HEK293 (cell line): ENCODE measurements at regions not wholly inside any gene's neighbourhood (a gene's known extent, or its start where the extent isn't known, plus 50 kb on each side); places are given as distances from the start of the nearest gene placed in this dataset.

Experiments used
- CTCF ChIA-PET: fragments of 350-600 bp; formaldehyde crosslinking; extraction: SDS; loops from one replicate; lab custom pipeline; 2021; ENCODE audit warnings: antibody characterized with exemption; lab: Yijun Ruan, JAX
- POLR2A ChIA-PET: fragments of 300-600 bp; formaldehyde crosslinking; extraction: SDS; loops from one replicate; lab custom pipeline; 2020; ENCODE audit warnings: antibody characterized with exemption, inconsistent platforms; lab: Yijun Ruan, JAX
- H3K27ac ChIP-seq: fragments of 200-500 bp; sonication (Bioruptor generic); 2 replicates; pipeline ENCODE4 v1.5.1; 2014; ENCODE audit warnings: low read depth, low read length, control low read depth, inconsistent platforms; ENCODE audit errors: extremely low read depth
- H3K36me3 ChIP-seq, 2 experiments: fragments of 200-500 bp in 1 of 2; sonication (Bioruptor generic) in 1 of 2; 1 replicate in 1 of 2; 2 replicates in 1 of 2; pipeline ENCODE4 v1.5.1; 2014 to 2017; ENCODE audit warnings: inconsistent platforms in 2 of 2, low read length in 2 of 2; ENCODE audit not compliant: control insufficient read depth in 2 of 2, insufficient read depth in 1 of 2
- H3K4me1 ChIP-seq: fragments of 200-500 bp; sonication (Bioruptor generic); 2 replicates; pipeline ENCODE4 v1.5.1; 2014; ENCODE audit warnings: mild to moderate bottlenecking, low read length, inconsistent platforms; ENCODE audit not compliant: control insufficient read depth, insufficient read depth
- H3K4me3 ChIP-seq: 2 replicates; pipeline ENCODE4 v1.5.1; 2011; ENCODE audit warnings: low read depth, mild to moderate bottlenecking, control low read depth, low read length, moderate library complexity
- H3K9me3 ChIP-seq: fragments of 200-500 bp; sonication (Bioruptor generic); 2 replicates; pipeline ENCODE4 v1.5.1; 2014; ENCODE audit warnings: low read depth, low read length, inconsistent platforms; ENCODE audit not compliant: control insufficient read depth, insufficient read depth
- EGR2 ChIP-seq: fragments of 450-650 bp; formaldehyde crosslinking; IDR thresholded peaks from 2 replicates; pipeline ENCODE4 v1.5.1; 2016; ENCODE audit warnings: low read depth, missing biosample characterization, missing genetic modification characterization
- INSM2 ChIP-seq: fragments of 450-650 bp; formaldehyde crosslinking; IDR thresholded peaks from 2 replicates; pipeline ENCODE4 v1.5.1; 2016; ENCODE audit warnings: missing biosample characterization, missing genetic modification characterization
- PRDM1 ChIP-seq: fragments of 450-650 bp; formaldehyde crosslinking; IDR thresholded peaks from 2 replicates; pipeline ENCODE4; 2016; ENCODE audit warnings: missing biosample characterization, missing genetic modification characterization
- PRDM10 ChIP-seq: fragments of 450-650 bp; formaldehyde crosslinking; IDR thresholded peaks from 2 replicates; pipeline ENCODE4 v1.5.1; 2016; ENCODE audit warnings: missing biosample characterization, missing genetic modification characterization
- SALL2 ChIP-seq: fragments of 450-650 bp; formaldehyde crosslinking; IDR thresholded peaks from 2 replicates; pipeline ENCODE4 v1.5.0; 2017; ENCODE audit warnings: missing biosample characterization, mild to moderate bottlenecking, missing genetic modification characterization, borderline replicate concordance
- SCRT1 ChIP-seq: fragments of 450-650 bp; formaldehyde crosslinking; IDR thresholded peaks from 2 replicates; pipeline ENCODE4 v1.5.1; 2016; ENCODE audit warnings: missing biosample characterization, missing genetic modification characterization, borderline replicate concordance
- ZBTB48 ChIP-seq: fragments of 450-650 bp; formaldehyde crosslinking; IDR thresholded peaks from 2 replicates; pipeline ENCODE4 v1.5.1; 2016; ENCODE audit warnings: missing biosample characterization, missing genetic modification characterization
- ZFP37 ChIP-seq: fragments of 450-650 bp; formaldehyde crosslinking; IDR thresholded peaks from 2 replicates; pipeline ENCODE4 v1.5.1; 2016; ENCODE audit warnings: missing biosample characterization, missing genetic modification characterization
- ZNF274 ChIP-seq, 2 experiments: fragments of 200-500 bp in 1 of 2; fragments of 450-650 bp in 1 of 2; sonication (Bioruptor generic) in 1 of 2; formaldehyde crosslinking in 1 of 2; IDR thresholded peaks; 2 replicates each; pipeline versions ENCODE4 v1.5.1 to v1.6.1; 2014 to 2016; ENCODE audit warnings: borderline replicate concordance in 1 of 2, inconsistent platforms in 1 of 2, low read length in 1 of 2, missing biosample characterization in 1 of 2, missing genetic modification characterization in 1 of 2
- ZNF324 ChIP-seq: fragments of 450-650 bp; formaldehyde crosslinking; IDR thresholded peaks from 2 replicates; pipeline ENCODE4 v1.5.1; 2016; ENCODE audit warnings: missing biosample characterization, missing genetic modification characterization
- ZNF341 ChIP-seq: fragments of 450-650 bp; formaldehyde crosslinking; IDR thresholded peaks from 2 replicates; pipeline ENCODE4; 2016; ENCODE audit warnings: low read depth, missing biosample characterization, missing genetic modification characterization
- ZNF354C ChIP-seq: fragments of 450-650 bp; formaldehyde crosslinking; IDR thresholded peaks from 2 replicates; pipeline ENCODE4 v1.5.1; 2016; ENCODE audit warnings: missing biosample characterization, missing genetic modification characterization, low read depth, borderline replicate concordance
- ZNF416 ChIP-seq: fragments of 450-650 bp; formaldehyde crosslinking; IDR thresholded peaks from 2 replicates; pipeline ENCODE4 v1.5.1; 2016; ENCODE audit warnings: missing biosample characterization, missing genetic modification characterization
- ZNF555 ChIP-seq: fragments of 450-650 bp; formaldehyde crosslinking; conservative IDR thresholded peaks from 2 replicates; pipeline ENCODE4 v1.5.1; 2017; ENCODE audit warnings: missing biosample characterization, mild to moderate bottlenecking, missing genetic modification characterization, inconsistent platforms
- ZSCAN18 ChIP-seq: fragments of 450-650 bp; formaldehyde crosslinking; IDR thresholded peaks from 2 replicates; pipeline ENCODE4 v1.5.1; 2016; ENCODE audit warnings: missing biosample characterization, missing genetic modification characterization
- ZSCAN23 ChIP-seq: fragments of 450-650 bp; formaldehyde crosslinking; IDR thresholded peaks from 2 replicates; pipeline ENCODE4 v1.5.1; 2016; ENCODE audit warnings: missing biosample characterization, missing genetic modification characterization
- TF ChIP-seq, protein P1 (sequence below): fragments of 450-650 bp; formaldehyde crosslinking; IDR thresholded peaks from 2 replicates; pipeline ENCODE4 v1.5.1; 2017; ENCODE audit warnings: missing biosample characterization, missing genetic modification characterization
- TF ChIP-seq, protein P2 (sequence below): fragments of 450-650 bp; formaldehyde crosslinking; IDR thresholded peaks from 2 replicates; pipeline ENCODE4 v1.5.1; 2016; ENCODE audit warnings: missing biosample characterization, missing genetic modification characterization
- TF ChIP-seq, protein P3 (sequence below): fragments of 450-650 bp; formaldehyde crosslinking; IDR thresholded peaks from 2 replicates; pipeline ENCODE4 v1.5.1; 2016; ENCODE audit warnings: missing biosample characterization, missing genetic modification characterization
- TF ChIP-seq, protein P4 (sequence below): sonication (generic); formaldehyde crosslinking; IDR thresholded peaks from 2 replicates; pipeline ENCODE4 v1.8.1; 2022; ENCODE audit warnings: mild to moderate bottlenecking, moderate library complexity, missing genetic modification reagents

- POLR2A ChIA-PET = no interaction called here
- Histone ChIP-seq H3K27ac (no peak overlapping the region), H3K4me1 (no peaks in the 10 kb centered on the region), H3K4me3 (no peak overlapping the region), H3K9me3 (no peaks in the 10 kb centered on the region), H3K36me3 (no peaks in the 10 kb centered on the region)
- CTCF ChIA-PET = interaction anchor here (0.6 kb wide), 1 partner anchor 1254 kb away, joined by 3 read pairs; no protein-coding TSS in a partner anchor
- no peak for TF ChIP-seq ZFP37 (tag by site-specific recombination)
- TF ChIP-seq, protein P1, sequence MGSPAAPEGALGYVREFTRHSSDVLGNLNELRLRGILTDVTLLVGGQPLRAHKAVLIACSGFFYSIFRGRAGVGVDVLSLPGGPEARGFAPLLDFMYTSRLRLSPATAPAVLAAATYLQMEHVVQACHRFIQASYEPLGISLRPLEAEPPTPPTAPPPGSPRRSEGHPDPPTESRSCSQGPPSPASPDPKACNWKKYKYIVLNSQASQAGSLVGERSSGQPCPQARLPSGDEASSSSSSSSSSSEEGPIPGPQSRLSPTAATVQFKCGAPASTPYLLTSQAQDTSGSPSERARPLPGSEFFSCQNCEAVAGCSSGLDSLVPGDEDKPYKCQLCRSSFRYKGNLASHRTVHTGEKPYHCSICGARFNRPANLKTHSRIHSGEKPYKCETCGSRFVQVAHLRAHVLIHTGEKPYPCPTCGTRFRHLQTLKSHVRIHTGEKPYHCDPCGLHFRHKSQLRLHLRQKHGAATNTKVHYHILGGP (tag by site-specific recombination) = no peak
- TF ChIP-seq, protein P2, sequence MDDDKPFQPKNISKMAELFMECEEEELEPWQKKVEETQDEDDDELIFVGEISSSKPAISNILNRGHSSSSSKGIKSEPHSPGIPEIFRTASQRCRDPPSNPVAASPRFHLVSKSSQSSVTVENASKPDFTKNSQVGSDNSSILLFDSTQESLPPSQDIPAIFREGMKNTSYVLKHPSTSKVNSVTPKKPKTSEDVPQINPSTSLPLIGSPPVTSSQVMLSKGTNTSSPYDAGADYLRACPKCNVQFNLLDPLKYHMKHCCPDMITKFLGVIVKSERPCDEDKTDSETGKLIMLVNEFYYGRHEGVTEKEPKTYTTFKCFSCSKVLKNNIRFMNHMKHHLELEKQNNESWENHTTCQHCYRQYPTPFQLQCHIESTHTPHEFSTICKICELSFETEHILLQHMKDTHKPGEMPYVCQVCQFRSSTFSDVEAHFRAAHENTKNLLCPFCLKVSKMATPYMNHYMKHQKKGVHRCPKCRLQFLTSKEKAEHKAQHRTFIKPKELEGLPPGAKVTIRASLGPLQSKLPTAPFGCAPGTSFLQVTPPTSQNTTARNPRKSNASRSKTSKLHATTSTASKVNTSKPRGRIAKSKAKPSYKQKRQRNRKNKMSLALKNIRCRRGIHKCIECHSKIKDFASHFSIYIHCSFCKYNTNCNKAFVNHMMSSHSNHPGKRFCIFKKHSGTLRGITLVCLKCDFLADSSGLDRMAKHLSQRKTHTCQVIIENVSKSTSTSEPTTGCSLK (tag by site-specific recombination) = no peak
- TF ChIP-seq PRDM1 (tag by site-specific recombination) = no peak
- TF ChIP-seq ZNF416 = no peak
- no peak for TF ChIP-seq ZNF341 (tag by site-specific recombination)
- no peak for TF ChIP-seq ZNF274 (IDR thresholded peaks at IDR 0.05; ENCODE audit: low read length)
- TF ChIP-seq ZNF274 (tag by site-specific recombination; IDR thresholded peaks at IDR 0.05; ENCODE audit: borderline replicate concordance) = no peak
- TF ChIP-seq SALL2 = no peak
Observed at GRCh38 chr2:31666878-31667277, 86.1 kb upstream of the SRD5A2 start.

DNA sequence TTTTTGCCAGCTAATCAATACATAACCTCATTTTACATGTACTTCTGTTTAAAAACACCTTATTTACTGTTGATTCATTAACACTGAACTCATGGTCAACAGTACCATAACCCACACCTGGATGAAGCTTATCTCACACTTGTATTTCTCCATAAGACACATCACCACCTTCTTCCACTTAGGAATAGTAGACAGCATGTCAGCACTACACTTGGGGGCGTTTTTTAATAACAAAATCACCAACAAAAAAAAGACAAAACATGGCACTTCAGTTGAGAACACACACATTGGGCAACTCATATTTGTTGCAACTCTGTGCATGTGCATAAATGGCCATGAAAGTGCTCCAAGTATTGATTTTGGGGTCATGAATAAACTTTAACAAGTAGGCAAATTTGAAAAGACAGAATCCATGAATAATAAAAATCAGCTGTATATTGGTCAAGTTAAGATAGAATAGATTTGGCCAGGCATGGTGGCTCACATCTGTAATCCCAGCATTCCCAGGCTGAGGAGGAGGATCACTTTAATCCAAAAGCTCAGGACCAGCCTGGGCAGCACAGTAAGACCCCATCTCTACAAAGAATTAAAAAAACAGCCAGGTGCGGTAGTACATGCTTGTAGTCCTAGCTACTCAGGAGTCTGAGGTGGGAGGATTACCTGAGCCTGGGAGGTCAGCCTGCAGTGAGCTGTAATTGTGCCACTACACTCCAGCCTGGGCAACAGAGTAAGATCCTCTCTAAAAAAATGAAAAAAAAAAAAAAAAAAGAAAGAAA is 84.4 kb upstream of the SRD5A2 start:
- ChIA-PET CTCF (interaction anchor here (0.7 to 1.4 kb wide), 2 partner anchors 81 to 172 kb away, joined by 3 to 4 read pairs; no protein-coding TSS in a partner anchor), POLR2A (no interaction called here)
- no peaks in the 10 kb centered on the region for H3K9me3 ChIP-seq
- H3K4me1 ChIP-seq = no peaks in the 10 kb centered on the region
- H3K36me3 ChIP-seq = no peaks in the 10 kb centered on the region
- no peak overlapping the region for H3K4me3 ChIP-seq
- H3K27ac ChIP-seq = no peak overlapping the region
- TF ChIP-seq, protein P3, sequence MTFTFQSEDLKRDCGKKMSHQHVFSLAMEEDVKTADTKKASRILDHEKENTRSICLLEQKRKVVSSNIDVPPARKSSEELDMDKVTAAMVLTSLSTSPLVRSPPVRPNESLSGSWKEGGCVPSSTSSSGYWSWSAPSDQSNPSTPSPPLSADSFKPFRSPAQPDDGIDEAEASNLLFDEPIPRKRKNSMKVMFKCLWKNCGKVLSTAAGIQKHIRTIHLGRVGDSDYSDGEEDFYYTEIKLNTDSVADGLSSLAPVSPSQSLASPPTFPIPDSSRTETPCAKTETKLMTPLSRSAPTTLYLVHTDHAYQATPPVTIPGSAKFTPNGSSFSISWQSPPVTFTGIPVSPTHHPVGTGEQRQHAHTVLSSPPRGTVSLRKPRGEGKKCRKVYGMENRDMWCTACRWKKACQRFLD (tag by site-specific recombination) = no peak
- TF ChIP-seq ZBTB48 (tag by site-specific recombination) = no peak
- no peak for TF ChIP-seq ZNF324
- TF ChIP-seq PRDM10 = no peak
- no peak for TF ChIP-seq ZNF354C (tag by site-specific recombination)
- no peak for TF ChIP-seq ZSCAN23 (tag by site-specific recombination)
- TF ChIP-seq, protein P4, sequence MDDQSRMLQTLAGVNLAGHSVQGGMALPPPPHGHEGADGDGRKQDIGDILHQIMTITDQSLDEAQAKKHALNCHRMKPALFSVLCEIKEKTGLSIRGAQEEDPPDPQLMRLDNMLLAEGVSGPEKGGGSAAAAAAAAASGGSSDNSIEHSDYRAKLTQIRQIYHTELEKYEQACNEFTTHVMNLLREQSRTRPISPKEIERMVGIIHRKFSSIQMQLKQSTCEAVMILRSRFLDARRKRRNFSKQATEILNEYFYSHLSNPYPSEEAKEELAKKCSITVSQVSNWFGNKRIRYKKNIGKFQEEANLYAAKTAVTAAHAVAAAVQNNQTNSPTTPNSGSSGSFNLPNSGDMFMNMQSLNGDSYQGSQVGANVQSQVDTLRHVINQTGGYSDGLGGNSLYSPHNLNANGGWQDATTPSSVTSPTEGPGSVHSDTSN (CRISPR knock-in tag) = no peak
- TF ChIP-seq EGR2 (tag by site-specific recombination) = no peak
- TF ChIP-seq INSM2 (tag by site-specific recombination) = no peak
- no peak for TF ChIP-seq SCRT1 (tag by site-specific recombination)
- TF ChIP-seq ZSCAN18 (tag by site-specific recombination) = no peak
- TF ChIP-seq ZNF555 (tag by site-specific recombination) = no peak
